ENCODE measurements at regions not wholly inside any gene's neighbourhood (a gene's known extent, or its start where the extent isn't known, plus 50 kb on each side); places are given as distances from the start of the nearest gene placed in this dataset.

DNA sequence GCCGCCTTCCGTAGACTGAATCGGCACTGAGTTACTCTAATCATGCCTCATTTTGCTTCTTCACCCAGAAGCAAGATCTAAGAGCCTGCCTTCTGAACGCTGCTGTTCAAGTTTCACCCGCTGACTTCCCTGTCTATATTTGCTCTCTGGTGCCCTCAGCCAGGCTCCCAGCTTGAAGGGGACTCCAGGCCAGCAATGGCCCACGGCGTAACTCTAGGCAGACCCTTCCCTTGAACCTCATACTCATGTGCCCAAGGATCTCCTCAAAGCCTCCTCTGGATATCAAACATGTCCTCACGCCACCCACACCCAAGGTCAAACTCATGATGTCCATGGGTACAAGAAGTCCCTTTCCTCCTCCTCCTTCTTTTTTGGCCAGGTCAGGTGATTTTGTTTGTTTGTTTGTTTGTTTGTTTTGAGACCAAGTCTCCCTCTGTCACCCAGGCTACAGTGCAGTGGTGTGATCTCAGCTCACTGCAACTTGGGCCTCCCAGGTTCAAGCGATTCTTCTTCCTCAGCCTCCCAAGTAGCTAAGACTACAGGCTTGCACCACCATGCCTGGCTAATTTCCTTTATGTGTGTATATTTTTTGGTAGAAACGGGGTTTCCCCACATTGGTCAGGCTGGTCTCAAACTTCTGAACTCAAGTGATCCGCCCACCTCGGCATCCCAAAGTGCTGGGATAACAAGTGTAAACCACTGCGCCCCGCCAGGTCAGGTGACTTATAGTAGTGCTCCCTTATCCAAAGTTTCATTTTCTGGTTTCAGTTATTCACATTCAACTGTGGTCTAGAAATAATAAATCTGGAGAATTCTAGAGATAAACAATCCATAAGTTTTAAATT is 239.0 kb downstream of the SYK start:
- ChIA-PET POLR2A (no interaction called here), CTCF (no interaction called here)
- TF ChIP-seq, protein P1, sequence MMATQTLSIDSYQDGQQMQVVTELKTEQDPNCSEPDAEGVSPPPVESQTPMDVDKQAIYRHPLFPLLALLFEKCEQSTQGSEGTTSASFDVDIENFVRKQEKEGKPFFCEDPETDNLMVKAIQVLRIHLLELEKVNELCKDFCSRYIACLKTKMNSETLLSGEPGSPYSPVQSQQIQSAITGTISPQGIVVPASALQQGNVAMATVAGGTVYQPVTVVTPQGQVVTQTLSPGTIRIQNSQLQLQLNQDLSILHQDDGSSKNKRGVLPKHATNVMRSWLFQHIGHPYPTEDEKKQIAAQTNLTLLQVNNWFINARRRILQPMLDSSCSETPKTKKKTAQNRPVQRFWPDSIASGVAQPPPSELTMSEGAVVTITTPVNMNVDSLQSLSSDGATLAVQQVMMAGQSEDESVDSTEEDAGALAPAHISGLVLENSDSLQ (IDR thresholded peaks at IDR 0.05), result no peak
- TF ChIP-seq BHLHE40 (IDR thresholded peaks at IDR 0.05; ENCODE audit: borderline replicate concordance), result no peak
- no peak for TF ChIP-seq SP1 (IDR thresholded peaks at IDR 0.05)
- TF ChIP-seq FOXK2 (IDR thresholded peaks at IDR 0.05), result no peak
- DNase-seq (ENCODE audit: extremely low spot score), result no peak

DNA sequence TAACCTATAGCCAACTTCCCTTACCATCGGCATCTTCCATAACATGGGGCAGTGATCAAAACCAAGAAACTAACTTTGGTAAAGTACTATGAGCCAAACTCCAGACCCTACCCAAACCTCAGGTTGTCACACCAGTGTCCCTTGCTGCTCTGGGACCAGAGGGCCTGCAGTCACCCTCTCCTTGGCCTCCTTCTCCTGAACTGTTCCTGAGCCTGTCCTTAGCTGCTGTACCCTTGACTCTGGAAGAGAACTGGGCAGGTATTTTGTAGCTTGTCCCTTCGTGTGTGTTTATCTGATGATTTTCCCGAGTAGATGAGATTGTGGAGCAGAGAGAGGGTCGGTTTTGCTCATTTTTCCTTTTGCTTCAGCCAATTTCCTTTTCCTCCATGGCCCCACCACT is 240.4 kb downstream of the SYK start:
- no peak for DNase-seq (ENCODE audit: extremely low spot score)
- ChIA-PET POLR2A (no interaction called here), CTCF (no interaction called here)
- TF ChIP-seq FOXK2 (IDR thresholded peaks at IDR 0.05) (no peak), LEF1 (IDR thresholded peaks at IDR 0.05; ENCODE audit: borderline replicate concordance) (no peak), TARDBP (IDR thresholded peaks at IDR 0.05) (no peak), HDGF (IDR thresholded peaks at IDR 0.05; ENCODE audit: borderline replicate concordance) (no peak), L3MBTL2 (conservative IDR thresholded peaks at IDR 0.05) (no peak), ARNT (IDR thresholded peaks at IDR 0.05) (no peak)

DNA sequence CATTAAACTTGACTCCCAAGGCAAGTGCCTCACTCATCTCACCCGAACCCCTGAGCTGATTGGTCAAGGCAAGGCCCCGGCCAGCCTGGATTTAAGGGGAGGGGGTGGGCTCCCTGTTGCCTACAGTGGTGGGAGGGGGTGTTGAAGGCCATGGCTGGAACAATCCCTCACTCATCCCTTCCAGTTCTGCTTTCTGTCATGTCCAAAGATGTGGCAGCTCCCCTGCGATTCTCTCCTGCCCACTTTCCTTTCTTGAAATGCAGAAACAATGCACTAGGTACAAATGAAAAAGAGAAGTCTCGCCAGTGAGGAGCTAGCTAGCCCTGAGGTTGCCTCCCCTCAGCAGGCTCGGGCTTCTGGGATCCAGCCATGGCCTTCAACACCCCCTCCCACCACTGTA is 240.9 kb downstream of the SYK start:
- TF ChIP-seq FOXK2 (IDR thresholded peaks at IDR 0.05), result no peak
- TF ChIP-seq ELF4 (IDR thresholded peaks at IDR 0.05), result no peak
- TF ChIP-seq, protein P1 (IDR thresholded peaks at IDR 0.05), result no peak
- no peak for TF ChIP-seq ARNT (IDR thresholded peaks at IDR 0.05)
- no peak for TF ChIP-seq FOXA1 (IDR thresholded peaks at IDR 0.05)
- TF ChIP-seq L3MBTL2 (conservative IDR thresholded peaks at IDR 0.05), result no peak
- no peak for TF ChIP-seq ZNF384 (IDR thresholded peaks at IDR 0.05)
- TF ChIP-seq SP1 (IDR thresholded peaks at IDR 0.05), result no peak
- no peak for DNase-seq (ENCODE audit: extremely low spot score)
- POLR2A ChIA-PET, result no interaction called here
- CTCF ChIA-PET, result no interaction called here

DNA sequence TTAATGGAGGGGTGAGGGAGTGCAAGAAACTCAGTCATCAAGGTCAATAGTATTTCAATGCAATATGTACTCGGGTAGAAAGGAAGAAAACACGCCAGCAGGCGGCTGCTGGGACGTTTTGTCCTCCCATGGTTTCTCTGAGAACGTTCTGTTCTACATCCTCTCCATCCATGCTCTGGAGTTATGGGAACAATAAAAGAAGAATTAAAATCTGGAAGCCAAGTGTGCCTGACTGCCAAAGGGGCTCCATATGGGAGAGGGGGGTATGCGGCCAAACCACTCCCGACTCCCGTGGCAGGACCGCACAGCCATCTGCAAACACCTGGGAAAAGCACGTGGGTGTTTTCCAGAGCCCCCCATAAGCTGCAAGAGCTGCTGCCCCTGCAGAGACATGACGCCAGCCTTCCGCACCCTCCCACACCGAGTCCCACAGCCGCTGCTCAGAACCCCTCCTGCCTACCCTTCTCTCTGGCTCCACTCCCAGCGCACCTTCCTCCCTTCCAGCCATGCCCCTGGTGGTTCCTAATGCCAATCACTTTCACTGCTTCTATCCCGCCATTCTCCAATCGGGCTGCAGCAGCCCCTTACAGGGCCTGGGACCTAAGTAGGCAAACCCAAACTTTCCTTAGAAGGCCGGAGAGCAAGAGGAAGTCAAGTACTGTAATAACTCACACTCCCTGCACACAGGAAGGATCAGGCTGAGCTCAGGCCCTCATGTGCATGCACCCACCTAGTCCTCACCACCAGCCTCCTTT is 241.6 kb downstream of the SYK start:
- CTCF ChIA-PET, result no interaction called here
- TF ChIP-seq ZNF384 (IDR thresholded peaks at IDR 0.05) (no peak), FOXA1 (IDR thresholded peaks at IDR 0.05) (no peak), LEF1 (IDR thresholded peaks at IDR 0.05; ENCODE audit: borderline replicate concordance) (no peak), BHLHE40 (IDR thresholded peaks at IDR 0.05; ENCODE audit: borderline replicate concordance) (no peak), ARNT (IDR thresholded peaks at IDR 0.05) (no peak), ELF4 (IDR thresholded peaks at IDR 0.05) (no peak), FOXK2 (IDR thresholded peaks at IDR 0.05) (no peak)
- TF ChIP-seq, protein P1 (IDR thresholded peaks at IDR 0.05), result no peak
- POLR2A ChIA-PET, result no interaction called here
- DNase-seq (ENCODE audit: extremely low spot score), result no peak

DNA sequence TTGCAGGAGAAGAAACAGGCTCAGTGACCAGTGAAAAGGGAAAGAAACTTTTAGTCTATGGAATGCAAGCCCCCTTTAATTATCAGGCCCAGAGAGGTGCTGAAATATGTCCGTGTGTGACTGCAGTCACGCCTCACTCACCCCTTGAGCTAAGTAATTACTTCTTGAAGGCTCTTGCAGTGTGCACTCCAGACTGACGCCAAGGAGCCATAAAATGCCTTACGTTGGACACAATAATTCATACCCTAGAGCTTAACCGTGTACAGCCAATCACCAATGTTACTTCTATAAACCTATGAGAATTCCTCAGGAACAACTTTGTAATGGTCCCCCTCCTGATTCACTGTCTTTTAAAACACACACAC is 242.2 kb downstream of the SYK start:
- no peak for DNase-seq (ENCODE audit: extremely low spot score)
- ChIA-PET POLR2A (no interaction called here), CTCF (no interaction called here)
- no peak for TF ChIP-seq ZNF384 (IDR thresholded peaks at IDR 0.05)
- TF ChIP-seq TARDBP (IDR thresholded peaks at IDR 0.05), result no peak
- TF ChIP-seq SUZ12 (IDR thresholded peaks at IDR 0.05), result no peak

DNA sequence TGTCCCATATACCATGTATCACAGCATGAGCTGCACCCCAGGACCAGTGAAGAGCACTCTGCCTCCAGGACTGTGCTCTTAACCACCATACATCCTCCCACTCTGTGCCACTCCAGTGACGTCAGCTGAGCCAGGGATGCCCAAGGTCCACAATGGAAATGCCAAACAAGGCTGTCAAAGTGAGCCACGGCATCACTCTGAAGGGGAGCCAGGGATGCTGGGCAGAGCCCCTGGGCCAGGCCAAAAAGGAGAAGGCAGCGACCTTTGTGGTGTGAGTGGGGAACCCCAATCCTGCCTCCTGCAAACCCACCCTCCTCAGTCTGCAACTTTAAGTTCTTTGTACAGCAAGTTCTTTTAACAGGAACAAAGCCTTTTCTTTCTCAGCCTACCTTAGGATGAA is 242.7 kb downstream of the SYK start:
- no peak for DNase-seq (ENCODE audit: extremely low spot score)
- ChIA-PET CTCF (interaction anchor here (0.5 kb wide), 1 partner anchor 55 kb away, joined by 5 read pairs; no protein-coding TSS in a partner anchor), POLR2A (no interaction called here)
- TF ChIP-seq ELF4 (IDR thresholded peaks at IDR 0.05) (no peak), L3MBTL2 (conservative IDR thresholded peaks at IDR 0.05) (no peak), CTBP1 (IDR thresholded peaks at IDR 0.05; ENCODE audit: borderline replicate concordance) (no peak), NFRKB (IDR thresholded peaks at IDR 0.05) (no peak), FOXM1 (IDR thresholded peaks at IDR 0.05; ENCODE audit: borderline replicate concordance) (no peak), SUZ12 (IDR thresholded peaks at IDR 0.05) (no peak), ZNF384 (IDR thresholded peaks at IDR 0.05) (no peak), HDGF (IDR thresholded peaks at IDR 0.05; ENCODE audit: borderline replicate concordance) (no peak), SP1 (IDR thresholded peaks at IDR 0.05) (no peak), LEF1 (IDR thresholded peaks at IDR 0.05; ENCODE audit: borderline replicate concordance) (no peak), FOXK2 (IDR thresholded peaks at IDR 0.05) (no peak), FOXA1 (IDR thresholded peaks at IDR 0.05) (no peak), BHLHE40 (IDR thresholded peaks at IDR 0.05; ENCODE audit: borderline replicate concordance) (no peak), ARNT (IDR thresholded peaks at IDR 0.05) (no peak), TARDBP (IDR thresholded peaks at IDR 0.05) (no peak)
- TF ChIP-seq, protein P1 (IDR thresholded peaks at IDR 0.05), result no peak

Measured in HEK293T (cell line).